GM12892 (cell line): ENCODE measurements at regions not wholly inside any gene's neighbourhood (a gene's known extent, or its start where the extent isn't known, plus 50 kb on each side); places are given as distances from the start of the nearest gene placed in this dataset.

Experiments
- DNase-seq: peaks from one replicate; pipeline ENCODE4 v3.0.0; 2011; ENCODE audit not compliant: insufficient read length
- FAIRE-seq: peaks from 2 replicates; lab custom pipeline; 2011; peaks lifted over from hg19 to GRCh38; lab: Jason Lieb, UNC
- POLR2A ChIP-seq: IDR thresholded peaks from 2 replicates; pipeline ENCODE4 v1.6.1; 2011; ENCODE audit warnings: low read depth, low read length, control low read depth
- POLR2AphosphoS5 ChIP-seq: IDR thresholded peaks from 2 replicates; pipeline ENCODE4 v1.6.1; 2011; ENCODE audit warnings: low read depth, low read length, control low read depth
- TAF1 ChIP-seq: IDR thresholded peaks from 2 replicates; pipeline ENCODE4 v1.6.1; 2011; ENCODE audit warnings: low read depth, mild to moderate bottlenecking, control low read depth, low read length, borderline replicate concordance

GRCh38 chr5:73314395-73315257 lies 134.0 kb downstream of the FOXD1 start:
- TF ChIP-seq TAF1 (no peak), POLR2AphosphoS5 (no peak), POLR2A (no peak)
- FAIRE-seq (no peak), DNase-seq (no peak)

DNA sequence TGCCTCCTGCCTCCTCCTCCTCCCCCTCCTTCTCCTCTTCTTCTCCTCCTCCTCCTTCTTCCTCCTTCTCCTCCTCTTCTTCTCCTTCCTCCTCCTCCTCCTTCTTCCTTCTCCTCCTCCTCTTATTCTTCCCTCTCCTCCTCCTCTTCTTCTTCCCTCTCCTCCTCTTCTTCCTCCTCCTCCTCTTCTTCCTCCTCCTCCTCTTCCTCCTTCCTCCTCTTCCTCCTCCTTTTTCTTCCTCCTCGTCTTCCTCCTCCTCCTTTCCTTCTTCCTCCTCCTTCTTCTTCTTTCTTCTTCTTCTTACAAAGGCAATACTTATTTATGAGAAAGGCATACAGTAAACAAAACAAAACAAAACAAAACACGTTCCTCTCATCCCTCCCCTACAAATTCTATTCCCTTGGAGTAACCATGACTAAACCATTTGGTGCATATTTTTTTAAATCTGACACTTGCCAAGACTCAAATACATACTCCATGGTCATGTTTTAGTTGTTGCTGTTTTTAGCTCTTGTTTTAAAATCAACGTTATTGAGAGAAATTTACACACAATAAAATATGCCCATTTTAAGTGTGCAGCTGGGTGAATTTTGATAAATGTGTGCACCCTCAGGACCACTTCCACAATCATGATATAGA lies 135.6 kb downstream of the FOXD1 start:
- DNase-seq (no peak), FAIRE-seq (no peak)
- TF ChIP-seq POLR2AphosphoS5 (no peak), TAF1 (no peak), POLR2A (no peak)

DNA sequence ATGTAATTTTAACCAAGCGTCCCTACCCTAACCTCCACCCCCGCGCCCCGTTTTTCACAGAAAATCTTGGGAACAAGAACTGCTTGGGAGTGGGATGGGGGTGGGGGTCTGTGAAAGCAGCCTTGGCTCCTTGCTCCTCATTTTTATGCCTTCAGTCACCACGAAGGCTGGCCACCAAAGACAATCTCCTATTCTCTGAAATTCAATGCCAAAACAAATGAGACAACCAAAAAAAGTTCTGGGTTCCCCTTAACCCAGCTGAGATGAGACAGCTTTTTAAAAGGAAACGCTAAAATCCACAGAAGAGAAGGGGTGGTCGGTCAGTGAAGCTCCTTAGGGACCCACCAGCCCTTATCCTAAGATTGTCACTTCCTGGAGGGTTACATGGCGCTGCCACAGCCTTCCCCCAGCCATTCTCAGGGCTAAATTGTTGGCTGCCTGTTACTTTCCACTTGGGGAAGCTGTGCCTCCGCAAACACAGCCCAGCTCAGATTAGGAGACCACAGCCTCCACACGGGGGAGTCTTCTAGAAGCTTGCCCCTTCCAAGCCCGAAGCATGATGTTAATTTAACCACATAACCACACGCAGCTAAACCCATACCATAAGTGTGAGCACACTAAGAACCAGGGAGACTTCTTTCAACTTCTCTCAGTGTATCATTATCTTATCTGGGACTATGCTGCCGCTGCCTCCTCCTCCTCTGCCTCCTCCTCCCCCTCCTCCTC lies 136.3 kb downstream of the FOXD1 start:
- DNase-seq = no peak
- no peak for FAIRE-seq
- no peak for TF ChIP-seq POLR2AphosphoS5
- no peak for TF ChIP-seq POLR2A
- no peak for TF ChIP-seq TAF1

DNA sequence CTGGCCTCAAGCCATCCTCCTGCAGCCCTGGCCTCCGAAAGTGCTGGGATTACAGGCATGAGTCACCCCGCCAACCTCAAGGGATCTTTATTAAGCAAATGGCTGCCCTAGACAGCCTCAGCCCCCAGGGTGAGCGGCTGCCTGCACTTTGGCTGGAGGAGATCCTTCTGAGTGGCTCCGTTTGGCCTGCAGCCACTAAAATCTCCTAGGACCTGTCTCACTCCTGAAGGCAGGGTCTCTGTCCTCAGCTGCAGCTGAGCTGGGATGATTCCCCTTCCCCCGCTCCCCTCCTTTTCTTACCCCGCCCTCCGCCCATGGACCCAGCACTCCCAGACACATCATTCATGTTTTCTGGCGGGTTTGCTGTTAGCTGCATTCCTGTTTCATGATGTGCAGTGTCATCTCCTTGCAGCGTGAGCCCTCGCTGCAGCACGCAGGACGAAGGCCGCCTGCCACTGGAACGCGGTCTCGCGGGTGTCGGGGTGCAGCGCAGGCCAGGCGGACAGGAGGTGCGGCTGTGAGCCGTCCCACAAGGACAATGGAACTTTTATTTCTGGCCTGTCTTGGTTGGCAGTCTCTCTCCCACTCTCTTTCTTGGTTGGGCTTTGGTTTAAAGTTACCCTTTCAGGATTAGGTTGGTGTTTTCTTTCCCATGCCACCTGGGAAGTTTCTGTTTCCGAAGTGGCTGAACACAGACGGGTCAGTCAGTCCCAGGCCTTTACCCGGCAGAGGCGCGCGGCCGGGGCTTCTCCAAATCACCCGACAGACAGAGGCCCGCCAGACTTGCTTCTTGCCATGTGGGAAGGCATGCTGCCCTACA lies 137.1 kb downstream of the FOXD1 start:
- FAIRE-seq = no peak
- DNase-seq = no peak

GRCh38 chr5:73307645-73308355 lies 134.8 kb downstream of the TMEM174 start:
- DNase-seq = no peak
- no peak for TF ChIP-seq TAF1
- no peak for TF ChIP-seq POLR2A
- no peak for TF ChIP-seq POLR2AphosphoS5
- no peak for FAIRE-seq

More for the DNA sequence above, 137.1 kb downstream of the FOXD1 start:
- TF ChIP-seq POLR2A (no peak), POLR2AphosphoS5 (no peak), TAF1 (no peak)

DNA sequence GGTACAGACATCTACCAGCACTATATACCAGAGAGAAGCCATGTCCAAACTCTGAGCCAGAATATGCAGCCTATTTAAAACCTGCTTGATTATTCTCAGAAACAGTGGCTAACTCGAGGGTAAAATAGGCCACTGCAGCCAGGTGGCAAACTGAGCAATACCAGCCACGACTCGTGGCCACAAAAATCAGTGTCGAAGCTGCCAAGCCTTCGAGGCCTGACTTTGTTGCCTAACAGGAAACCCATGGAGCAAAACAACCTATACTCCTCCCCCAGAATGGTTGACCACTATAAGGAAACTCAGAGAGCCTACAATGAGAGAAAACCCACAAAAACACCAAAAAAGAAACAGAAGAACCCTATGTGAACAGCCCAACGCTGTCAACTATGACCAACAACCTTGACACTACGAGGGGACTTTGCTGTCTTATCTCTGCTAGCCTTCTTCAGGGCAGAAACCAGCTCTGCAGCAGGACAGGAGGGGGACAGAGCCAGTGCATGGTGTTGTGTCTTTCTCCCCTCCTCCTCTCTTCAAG lies 133.8 kb downstream of the TMEM174 start:
- TF ChIP-seq POLR2AphosphoS5 (no peak), POLR2A (no peak), TAF1 (no peak)
- FAIRE-seq (no peak), DNase-seq (no peak)

- no peak for TF ChIP-seq TAF1
- no peak for TF ChIP-seq POLR2A
- no peak for TF ChIP-seq POLR2AphosphoS5
- DNase-seq = no peak
- no peak for FAIRE-seq
Observed at GRCh38 chr5:73306078-73306719, 133.2 kb downstream of the TMEM174 start.

GRCh38 chr5:73305386-73305785 lies 132.4 kb downstream of the TMEM174 start:
- TF ChIP-seq POLR2AphosphoS5 (no peak), TAF1 (no peak), POLR2A (no peak)
- DNase-seq = no peak
- no peak for FAIRE-seq

DNA sequence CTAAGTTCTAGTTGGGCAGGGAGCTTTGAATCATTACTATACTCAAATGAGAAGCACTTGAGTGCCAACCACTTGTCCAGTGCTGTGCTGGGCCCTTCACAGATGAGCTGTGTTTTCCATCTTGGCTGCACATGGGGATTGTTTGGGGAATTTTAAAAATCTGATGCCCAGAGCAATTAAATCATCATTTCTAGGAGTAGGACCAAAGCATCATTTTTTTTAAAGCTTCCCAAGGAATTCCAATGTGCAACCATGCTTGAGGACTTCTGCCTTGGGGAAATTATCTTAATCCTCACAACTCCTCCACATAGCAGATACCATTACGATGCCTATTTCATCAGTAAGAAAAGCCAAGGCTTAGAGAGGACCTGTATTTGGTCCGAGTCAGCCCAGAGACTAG lies 131.4 kb downstream of the TMEM174 start:
- no peak for DNase-seq
- TF ChIP-seq POLR2AphosphoS5 (no peak), POLR2A (no peak), TAF1 (no peak)
- no peak for FAIRE-seq
